HEK293T (cell line): ENCODE measurements at regions not wholly inside any gene's neighbourhood (a gene's known extent, or its start where the extent isn't known, plus 50 kb on each side); places are given as distances from the start of the nearest gene placed in this dataset.

Experiments
- FOXA1 ChIP-seq: fragments of 450-650 bp; IDR thresholded peaks from 2 replicates; pipeline ENCODE4 v1.6.1; 2016; ENCODE audit warnings: mild to moderate bottlenecking
- L3MBTL2 ChIP-seq: fragments of 450-650 bp; conservative IDR thresholded peaks from 2 replicates; pipeline ENCODE4 v1.6.1; 2016; ENCODE audit warnings: mild to moderate bottlenecking
- SUZ12 ChIP-seq: fragments of 450-650 bp; IDR thresholded peaks from 2 replicates; pipeline ENCODE4 v1.6.1; 2016; ENCODE audit warnings: mild to moderate bottlenecking

- TF ChIP-seq L3MBTL2 (no peak), SUZ12 (no peak), FOXA1 (no peak)
Measured at GRCh38 chr14:87001333-87001732, 991.6 kb downstream of the GALC start.
